BE2C (cell line): ENCODE measurements at regions not wholly inside any gene's neighbourhood (a gene's known extent, or its start where the extent isn't known, plus 50 kb on each side); places are given as distances from the start of the nearest gene placed in this dataset.
A peak's percentile ranks its signal among the peaks of the same experiment; 100 is the strongest.

Source experiments
- DNase-seq: peaks from one replicate; pipeline ENCODE4 v3.0.0-alpha.2; 2020
- H3K27me3 ChIP-seq: fragments of 250-450 bp; sonication (Bioruptor Pico); 2 replicates; pipeline ENCODE4 v1.5.1; 2020; ENCODE audit warnings: mild to moderate bottlenecking
- H3K36me3 ChIP-seq: fragments of 250-450 bp; sonication (Bioruptor Pico); 2 replicates; pipeline ENCODE4 v1.5.1; 2020; ENCODE audit warnings: mild to moderate bottlenecking
- H3K4me1 ChIP-seq: fragments of 250-450 bp; sonication (Bioruptor Pico); 2 replicates; pipeline ENCODE4 v1.5.1; 2020
- H3K4me3 ChIP-seq: 2 replicates; pipeline ENCODE4 v1.5.1; 2011; ENCODE audit warnings: low read depth, low read length
- H3K9me3 ChIP-seq: fragments of 250-450 bp; sonication (Bioruptor Pico); 2 replicates; pipeline ENCODE4 v1.5.1; 2020
- TF ChIP-seq, protein P1 (sequence below): IDR thresholded peaks from 2 replicates; pipeline ENCODE4 v1.5.1; 2012; ENCODE audit warnings: mild to moderate bottlenecking, low read depth, low read length

DNA sequence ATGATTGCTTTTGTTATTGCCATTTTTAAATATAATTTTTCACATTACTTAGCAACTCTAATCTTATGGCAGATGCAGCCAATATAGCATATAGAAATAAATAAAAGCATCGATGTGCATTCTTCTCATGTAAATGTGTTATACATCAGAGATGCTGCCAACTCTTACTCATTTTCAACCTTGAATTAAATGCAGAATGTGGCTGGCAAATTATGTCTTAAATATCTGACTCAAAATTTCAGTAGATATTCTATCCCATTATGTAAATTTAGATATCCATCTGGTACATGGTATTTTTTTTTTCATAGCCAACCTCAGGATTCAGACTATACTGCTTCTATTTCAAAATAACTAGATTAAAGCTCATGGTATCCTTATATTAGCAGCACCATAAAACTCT, 916.7 kb upstream of the TMPRSS15 start:
- H3K4me3 ChIP-seq, result no peak overlapping the region
- 0 out of 2 replicates have a peak, but pooled peaks cover 3% of the 10 kb centered on the region for H3K4me1 ChIP-seq
- TF ChIP-seq, protein P1, sequence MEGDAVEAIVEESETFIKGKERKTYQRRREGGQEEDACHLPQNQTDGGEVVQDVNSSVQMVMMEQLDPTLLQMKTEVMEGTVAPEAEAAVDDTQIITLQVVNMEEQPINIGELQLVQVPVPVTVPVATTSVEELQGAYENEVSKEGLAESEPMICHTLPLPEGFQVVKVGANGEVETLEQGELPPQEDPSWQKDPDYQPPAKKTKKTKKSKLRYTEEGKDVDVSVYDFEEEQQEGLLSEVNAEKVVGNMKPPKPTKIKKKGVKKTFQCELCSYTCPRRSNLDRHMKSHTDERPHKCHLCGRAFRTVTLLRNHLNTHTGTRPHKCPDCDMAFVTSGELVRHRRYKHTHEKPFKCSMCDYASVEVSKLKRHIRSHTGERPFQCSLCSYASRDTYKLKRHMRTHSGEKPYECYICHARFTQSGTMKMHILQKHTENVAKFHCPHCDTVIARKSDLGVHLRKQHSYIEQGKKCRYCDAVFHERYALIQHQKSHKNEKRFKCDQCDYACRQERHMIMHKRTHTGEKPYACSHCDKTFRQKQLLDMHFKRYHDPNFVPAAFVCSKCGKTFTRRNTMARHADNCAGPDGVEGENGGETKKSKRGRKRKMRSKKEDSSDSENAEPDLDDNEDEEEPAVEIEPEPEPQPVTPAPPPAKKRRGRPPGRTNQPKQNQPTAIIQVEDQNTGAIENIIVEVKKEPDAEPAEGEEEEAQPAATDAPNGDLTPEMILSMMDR, result no peak
- no peaks in the 10 kb centered on the region for H3K9me3 ChIP-seq
- DNase-seq, result no peak
- H3K27me3 ChIP-seq, result no peaks in the 10 kb centered on the region
- H3K36me3 ChIP-seq, result no peaks in the 10 kb centered on the region

DNA sequence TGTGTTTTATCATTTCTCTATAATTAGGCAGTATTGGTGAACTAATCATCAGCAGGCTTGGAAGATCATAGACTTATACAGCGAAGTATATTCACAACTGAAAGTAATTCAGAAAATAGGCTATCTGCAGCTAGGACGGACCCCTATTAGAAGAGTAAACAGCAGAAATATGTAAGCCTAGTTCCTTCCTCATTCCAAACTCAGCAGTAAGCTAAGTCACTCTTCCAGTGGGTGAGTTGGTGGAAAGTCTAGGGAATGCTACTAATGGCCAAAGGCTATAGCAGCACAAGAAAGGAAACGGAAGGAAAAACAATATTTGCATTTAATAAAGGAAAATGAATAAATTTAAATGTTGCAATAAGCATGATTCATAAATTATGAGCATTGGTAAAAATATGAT, 918.1 kb upstream of the TMPRSS15 start:
- H3K9me3 ChIP-seq, result no peaks in the 10 kb centered on the region
- no peak for DNase-seq
- H3K27me3 ChIP-seq, result no peaks in the 10 kb centered on the region
- TF ChIP-seq, protein P1, result no peak
- no peak overlapping the region for H3K4me3 ChIP-seq
- no peaks in the 10 kb centered on the region for H3K36me3 ChIP-seq
- peaks cover 3% of the 10 kb centered on the region; the same call in 1 of the 2 replicates for H3K4me1 ChIP-seq

DNA sequence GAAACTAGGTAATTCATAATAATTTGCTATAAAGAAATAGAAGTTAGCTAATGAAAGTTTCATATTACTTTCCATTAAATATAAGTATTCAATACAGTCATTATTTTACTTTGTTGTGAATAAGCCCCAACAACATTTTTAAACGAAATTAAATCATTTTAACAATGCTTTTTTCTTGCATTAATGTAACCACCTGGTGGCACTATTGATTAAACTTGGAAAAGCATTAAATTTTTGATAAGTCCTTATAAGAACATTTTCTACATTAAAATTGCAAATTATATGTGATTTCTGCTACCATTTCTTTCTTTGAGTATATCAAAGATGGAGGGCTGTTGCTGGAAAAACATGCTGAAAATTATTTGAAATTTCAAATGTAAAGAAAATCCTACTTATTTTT, 918.8 kb upstream of the TMPRSS15 start:
- Histone ChIP-seq H3K9me3 (no peaks in the 10 kb centered on the region), H3K27me3 (no peaks in the 10 kb centered on the region), H3K36me3 (no peaks in the 10 kb centered on the region), H3K4me1 (peaks cover 3% of the 10 kb centered on the region; the same call in 1 of the 2 replicates), H3K4me3 (no peak overlapping the region)
- no peak for DNase-seq
- TF ChIP-seq, protein P1, result peak; percentile 28; the same call in 1 of the 2 replicates

DNA sequence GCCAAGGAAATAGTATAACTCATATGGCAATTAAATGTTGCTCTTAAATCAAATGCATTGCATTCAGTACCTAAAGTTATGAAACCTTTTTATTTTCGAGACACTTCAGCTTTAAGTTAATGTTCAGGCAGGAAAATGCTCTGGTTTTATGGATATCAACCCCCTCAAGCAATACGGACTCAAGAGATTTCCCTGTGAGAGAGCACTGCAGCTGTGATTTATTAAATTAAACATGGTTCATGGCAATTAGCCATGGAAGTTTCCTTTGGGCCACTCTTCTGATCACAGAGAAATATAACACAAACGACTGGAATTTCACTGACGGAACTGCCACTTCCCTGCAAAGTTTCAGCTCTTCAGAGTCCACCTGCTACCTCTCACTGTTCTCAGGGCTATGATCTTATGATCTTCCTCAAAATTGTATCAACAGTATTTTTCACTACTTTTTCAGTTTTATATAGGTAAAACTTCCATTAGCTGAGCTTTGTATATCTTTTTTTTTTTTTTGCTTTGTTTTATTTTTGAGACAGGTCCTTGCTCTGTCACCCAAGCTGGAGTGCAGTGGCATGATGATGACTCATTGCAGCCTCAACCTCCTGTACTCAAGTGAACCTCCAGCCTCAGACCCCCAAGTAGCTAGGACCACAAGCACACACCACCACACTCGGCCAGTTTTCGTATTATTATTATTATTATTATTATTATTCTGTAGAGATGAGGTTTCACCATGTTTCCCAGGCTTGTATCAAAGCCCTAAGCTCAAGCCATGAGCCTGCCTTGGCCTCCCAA, 923.1 kb upstream of the TMPRSS15 start:
- Histone ChIP-seq H3K27me3 (no peaks in the 10 kb centered on the region), H3K4me1 (peaks cover 3% of the 10 kb centered on the region; the same call in 1 of the 2 replicates), H3K36me3 (no peaks in the 10 kb centered on the region), H3K4me3 (peak overlapping the region; percentile 21), H3K9me3 (no peaks in the 10 kb centered on the region)
- TF ChIP-seq, protein P1, result no peak
- DNase-seq, result peak; percentile 29

DNA sequence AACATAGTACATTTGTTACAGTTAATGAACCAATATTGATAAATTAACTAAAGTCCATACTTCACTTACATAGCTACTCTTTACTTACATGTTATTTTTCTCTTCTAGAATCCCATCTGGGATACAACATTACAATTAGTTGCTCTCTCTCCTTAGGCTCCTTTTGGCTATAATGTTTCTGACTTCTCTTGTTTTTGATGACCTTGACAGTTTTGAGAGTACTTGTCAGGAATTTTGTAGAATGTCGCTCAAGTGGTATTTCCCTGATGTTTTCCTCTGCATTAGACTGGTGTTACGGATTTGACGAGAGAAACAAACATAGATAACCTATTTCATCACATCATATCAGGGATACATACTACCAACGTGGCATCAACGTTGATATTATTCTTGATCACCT, 925.4 kb upstream of the TMPRSS15 start:
- DNase-seq, result no peak
- peaks cover 3% of the 10 kb centered on the region for H3K4me1 ChIP-seq
- no peak overlapping the region for H3K4me3 ChIP-seq
- H3K9me3 ChIP-seq, result no peaks in the 10 kb centered on the region
- TF ChIP-seq, protein P1, result no peak
- no peaks in the 10 kb centered on the region for H3K36me3 ChIP-seq
- no peaks in the 10 kb centered on the region for H3K27me3 ChIP-seq

DNA sequence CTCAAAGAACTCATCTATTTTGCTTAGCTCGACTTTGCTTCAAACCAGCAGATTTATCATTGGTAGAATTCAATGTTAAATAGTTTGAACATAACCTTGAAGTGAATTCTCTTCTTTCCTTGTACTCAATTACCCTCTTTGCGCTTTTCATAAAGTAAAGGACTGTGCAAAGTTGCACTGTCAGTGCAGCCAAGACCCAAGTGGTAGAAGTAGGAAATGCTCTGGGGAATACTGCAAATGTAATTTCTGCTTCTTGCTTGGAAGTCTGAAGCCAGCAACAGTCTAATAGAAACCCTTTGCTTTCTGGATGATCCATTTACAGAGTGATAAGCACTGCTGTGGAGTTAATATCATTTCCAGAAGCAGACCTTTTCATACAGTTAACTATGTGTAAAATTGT, 936.7 kb upstream of the TMPRSS15 start:
- TF ChIP-seq, protein P1, result peak; percentile 32; the same call in 1 of the 2 replicates
- H3K36me3 ChIP-seq, result no peaks in the 10 kb centered on the region
- H3K4me1 ChIP-seq, result peaks cover 10% of the 10 kb centered on the region
- no peak overlapping the region for H3K4me3 ChIP-seq
- no peaks in the 10 kb centered on the region for H3K9me3 ChIP-seq
- no peaks in the 10 kb centered on the region for H3K27me3 ChIP-seq
- DNase-seq, result peak; percentile 7
